ENCODE measurements at regions not wholly inside any gene's neighbourhood (a gene's known extent, or its start where the extent isn't known, plus 50 kb on each side); places are given as distances from the start of the nearest gene placed in this dataset.

GRCh38 chr15:96073908-96074307, 256.6 kb upstream of the NR2F2 start:
- Histone ChIP-seq H3K36me3 (ENCODE audit: control insufficient read depth in 2 of 2, extremely low read depth in 1 of 2, insufficient read depth in 2 of 2, low read length in 2 of 2) (no peaks in the 10 kb centered on the region), H3K9me3 (ENCODE audit: control insufficient read depth, low read depth, low read length) (no peaks in the 10 kb centered on the region), H3K79me2 (ENCODE audit: control insufficient read depth, insufficient read depth, low read length) (no peaks in the 10 kb centered on the region), H4K20me1 (ENCODE audit: control insufficient read depth, extremely low read depth, insufficient read depth, low read length) (no peaks in the 10 kb centered on the region), H3K4me1 (ENCODE audit: control insufficient read depth, extremely low read depth, insufficient read depth, low read length) (no peaks in the 10 kb centered on the region), H3K27me3 (ENCODE audit: control insufficient read depth, extremely low read depth, insufficient read depth, low read length) (no peaks in the 10 kb centered on the region), H3K4me2 (ENCODE audit: control insufficient read depth, extremely low read depth, insufficient read depth, low read depth, low read length) (no peak overlapping the region), H3K9ac (ENCODE audit: control insufficient read depth, extremely low read depth, insufficient read depth, low read length) (no peak overlapping the region), H2AFZ (ENCODE audit: control insufficient read depth, low read length) (no peak overlapping the region), H3K9me1 (ENCODE audit: control insufficient read depth, extremely low read depth, insufficient read depth, low read length) (no peaks in the 10 kb centered on the region), H3K4me3 (ENCODE audit: control insufficient read depth in 2 of 3, extremely low read depth in 1 of 3, insufficient read depth in 2 of 3, low read depth in 1 of 3, low read length in 3 of 3) (no peak overlapping the region), H3K27ac (ENCODE audit: control insufficient read depth, insufficient read depth, low read length) (no peak overlapping the region)
- no peak for TF ChIP-seq CTCF (optimal IDR thresholded peaks at IDR 0.05 in 1 of 3, IDR thresholded peaks at IDR 0.05 in 1 of 3, conservative IDR thresholded peaks at IDR 0.05 in 1 of 3; ENCODE audit: extremely low read depth in 1 of 3, insufficient read depth in 2 of 3, low read length in 3 of 3)
- TF ChIP-seq EZH2 (IDR thresholded peaks at IDR 0.05; ENCODE audit: low read length) = no peak
- no peak for DNase-seq (ENCODE audit: low read depth, low spot score)
- no peak for FAIRE-seq
- dilution Hi-C loops (cut with MboI; ENCODE audit: extremely low pct_ligation_motif_present, low sequenced_read_pairs) = no loop called here

- FAIRE-seq (no peak), DNase-seq (ENCODE audit: low read depth, low spot score) (no peak)
- no peak overlapping the region for H3K9ac ChIP-seq (ENCODE audit: control insufficient read depth, extremely low read depth, insufficient read depth, low read length)
- H3K4me1 ChIP-seq (ENCODE audit: control insufficient read depth, extremely low read depth, insufficient read depth, low read length) = no peaks in the 10 kb centered on the region
- dilution Hi-C loops (cut with MboI; ENCODE audit: extremely low pct_ligation_motif_present, low sequenced_read_pairs) = no loop called here
- H3K36me3 ChIP-seq (ENCODE audit: control insufficient read depth in 2 of 2, extremely low read depth in 1 of 2, insufficient read depth in 2 of 2, low read length in 2 of 2) = no peaks in the 10 kb centered on the region
- no peak overlapping the region for H3K27ac ChIP-seq (ENCODE audit: control insufficient read depth, insufficient read depth, low read length)
- H2AFZ ChIP-seq (ENCODE audit: control insufficient read depth, low read length) = no peak overlapping the region
- H3K9me1 ChIP-seq (ENCODE audit: control insufficient read depth, extremely low read depth, insufficient read depth, low read length) = no peaks in the 10 kb centered on the region
- H3K9me3 ChIP-seq (ENCODE audit: control insufficient read depth, low read depth, low read length) = no peaks in the 10 kb centered on the region
- no peaks in the 10 kb centered on the region for H4K20me1 ChIP-seq (ENCODE audit: control insufficient read depth, extremely low read depth, insufficient read depth, low read length)
- no peaks in the 10 kb centered on the region for H3K79me2 ChIP-seq (ENCODE audit: control insufficient read depth, insufficient read depth, low read length)
- H3K27me3 ChIP-seq (ENCODE audit: control insufficient read depth, extremely low read depth, insufficient read depth, low read length) = no peaks in the 10 kb centered on the region
- TF ChIP-seq CTCF (optimal IDR thresholded peaks at IDR 0.05 in 1 of 3, IDR thresholded peaks at IDR 0.05 in 1 of 3, conservative IDR thresholded peaks at IDR 0.05 in 1 of 3; ENCODE audit: extremely low read depth in 1 of 3, insufficient read depth in 2 of 3, low read length in 3 of 3) (no peak), EZH2 (IDR thresholded peaks at IDR 0.05; ENCODE audit: low read length) (no peak)
- no peak overlapping the region for H3K4me3 ChIP-seq (ENCODE audit: control insufficient read depth in 2 of 3, extremely low read depth in 1 of 3, insufficient read depth in 2 of 3, low read depth in 1 of 3, low read length in 3 of 3)
- H3K4me2 ChIP-seq (ENCODE audit: control insufficient read depth, extremely low read depth, insufficient read depth, low read depth, low read length) = no peak overlapping the region
Measured at GRCh38 chr15:96075895-96076294, 254.6 kb upstream of the NR2F2 start.

Data from keratinocyte (primary cell).